ENCODE measurements at regions not wholly inside any gene's neighbourhood (a gene's known extent, or its start where the extent isn't known, plus 50 kb on each side); places are given as distances from the start of the nearest gene placed in this dataset.

- Histone ChIP-seq H3K4me1 (ENCODE audit: control insufficient read depth in 2 of 2, insufficient read depth in 2 of 2, low read length in 1 of 2) (no peaks in the 10 kb centered on the region), H3K9me3 (ENCODE audit: control insufficient read depth in 2 of 2, insufficient read depth in 1 of 2, low read depth in 1 of 2, low read length in 1 of 2) (no peaks in the 10 kb centered on the region), H3K4me3 (ENCODE audit: low read depth in 1 of 2, low read length in 2 of 2) (no peak overlapping the region), H3K27me3 (ENCODE audit: control insufficient read depth in 1 of 2, insufficient read depth in 2 of 2, low read length in 2 of 2) (no peaks in the 10 kb centered on the region), H3K27ac (ENCODE audit: low read depth in 2 of 2, low read length in 1 of 2) (no peak overlapping the region), H3K36me3 (ENCODE audit: control insufficient read depth in 2 of 2, insufficient read depth in 2 of 2, low read length in 1 of 2) (no peaks in the 10 kb centered on the region)
Observed at GRCh38 chr12:46884362-46884761, 58.6 kb upstream of the SLC38A4 start.

DNA sequence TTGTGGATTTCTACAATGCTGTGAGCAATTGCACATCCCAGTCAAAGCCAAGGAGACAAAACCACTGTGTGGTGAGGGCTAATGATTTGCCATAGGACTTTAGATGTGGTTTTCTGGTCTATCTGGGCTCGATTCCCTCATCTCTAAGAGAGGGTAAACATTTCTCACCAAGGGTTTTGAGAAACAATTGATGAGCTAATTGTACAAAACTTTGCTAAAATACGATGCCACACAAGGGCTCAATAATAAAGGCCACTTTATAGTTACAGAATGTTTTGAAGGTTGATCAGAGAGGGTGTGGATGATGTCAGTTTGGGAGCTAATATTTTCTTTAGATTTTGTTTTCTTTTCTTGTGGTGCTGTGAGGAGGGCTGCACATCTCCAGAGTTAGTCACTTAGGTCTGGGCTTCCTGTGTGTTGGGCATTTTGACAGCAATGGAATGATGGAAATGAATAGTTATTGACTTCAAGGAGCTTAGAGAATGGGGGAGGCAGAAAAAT, 60.8 kb upstream of the SLC38A4 start:
- 48 to 71% methylated on average over 2 of the region's 2 CpGs for WGBS, 2 donors
- Histone ChIP-seq H3K4me3 (ENCODE audit: low read depth in 1 of 2, low read length in 2 of 2) (no peak overlapping the region), H3K9me3 (ENCODE audit: control insufficient read depth in 2 of 2, insufficient read depth in 1 of 2, low read depth in 1 of 2, low read length in 1 of 2) (no peaks in the 10 kb centered on the region), H3K27ac (ENCODE audit: low read depth in 2 of 2, low read length in 1 of 2) (no peak overlapping the region), H3K4me1 (ENCODE audit: control insufficient read depth in 2 of 2, insufficient read depth in 2 of 2, low read length in 1 of 2) (no peaks in the 10 kb centered on the region), H3K36me3 (ENCODE audit: control insufficient read depth in 2 of 2, insufficient read depth in 2 of 2, low read length in 1 of 2) (no peaks in the 10 kb centered on the region), H3K27me3 (ENCODE audit: control insufficient read depth in 1 of 2, insufficient read depth in 2 of 2, low read length in 2 of 2) (no peaks in the 10 kb centered on the region)

DNA sequence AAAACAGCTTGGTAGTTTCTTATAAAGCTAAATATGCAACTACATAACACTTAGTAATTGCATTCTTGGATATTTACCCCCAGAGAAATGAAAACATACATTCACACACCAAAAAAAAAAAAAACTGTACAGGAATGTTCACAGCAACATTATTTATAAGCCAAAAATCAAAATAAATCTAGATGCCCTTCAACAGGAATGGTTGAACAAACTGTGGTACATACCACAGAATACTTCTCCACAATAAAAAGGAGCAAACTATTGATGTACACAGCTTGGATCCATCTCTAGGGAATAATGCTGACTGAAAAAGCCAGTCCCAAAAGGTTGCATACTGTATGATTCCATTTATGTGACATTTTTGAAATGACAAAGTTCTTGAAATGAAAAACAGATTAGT, 62.1 kb upstream of the SLC38A4 start:
- H3K4me3 ChIP-seq (ENCODE audit: low read depth in 1 of 2, low read length in 2 of 2), result no peak overlapping the region
- no peak overlapping the region for H3K27ac ChIP-seq (ENCODE audit: low read depth in 2 of 2, low read length in 1 of 2)
- no peaks in the 10 kb centered on the region for H3K9me3 ChIP-seq (ENCODE audit: control insufficient read depth in 2 of 2, insufficient read depth in 1 of 2, low read depth in 1 of 2, low read length in 1 of 2)
- H3K4me1 ChIP-seq (ENCODE audit: control insufficient read depth in 2 of 2, insufficient read depth in 2 of 2, low read length in 1 of 2), result no peaks in the 10 kb centered on the region
- no peaks in the 10 kb centered on the region for H3K36me3 ChIP-seq (ENCODE audit: control insufficient read depth in 2 of 2, insufficient read depth in 2 of 2, low read length in 1 of 2)
- no peaks in the 10 kb centered on the region for H3K27me3 ChIP-seq (ENCODE audit: control insufficient read depth in 1 of 2, insufficient read depth in 2 of 2, low read length in 2 of 2)

- no peaks in the 10 kb centered on the region for H3K9me3 ChIP-seq (ENCODE audit: control insufficient read depth in 2 of 2, insufficient read depth in 1 of 2, low read depth in 1 of 2, low read length in 1 of 2)
- H3K36me3 ChIP-seq (ENCODE audit: control insufficient read depth in 2 of 2, insufficient read depth in 2 of 2, low read length in 1 of 2), result no peaks in the 10 kb centered on the region
- H3K4me1 ChIP-seq (ENCODE audit: control insufficient read depth in 2 of 2, insufficient read depth in 2 of 2, low read length in 1 of 2), result no peaks in the 10 kb centered on the region
- H3K4me3 ChIP-seq (ENCODE audit: low read depth in 1 of 2, low read length in 2 of 2), result no peak overlapping the region
- no peaks in the 10 kb centered on the region for H3K27me3 ChIP-seq (ENCODE audit: control insufficient read depth in 1 of 2, insufficient read depth in 2 of 2, low read length in 2 of 2)
- no peak overlapping the region for H3K27ac ChIP-seq (ENCODE audit: low read depth in 2 of 2, low read length in 1 of 2)
- 88 to 95% methylated on average over 3 of the region's 3 CpGs for WGBS, 2 donors
Observed at GRCh38 chr12:46888568-46888967, 62.8 kb upstream of the SLC38A4 start.

- Histone ChIP-seq H3K4me1 (ENCODE audit: control insufficient read depth in 2 of 2, insufficient read depth in 2 of 2, low read length in 1 of 2) (no peaks in the 10 kb centered on the region), H3K36me3 (ENCODE audit: control insufficient read depth in 2 of 2, insufficient read depth in 2 of 2, low read length in 1 of 2) (no peaks in the 10 kb centered on the region), H3K9me3 (ENCODE audit: control insufficient read depth in 2 of 2, insufficient read depth in 1 of 2, low read depth in 1 of 2, low read length in 1 of 2) (no peaks in the 10 kb centered on the region), H3K27me3 (ENCODE audit: control insufficient read depth in 1 of 2, insufficient read depth in 2 of 2, low read length in 2 of 2) (no peaks in the 10 kb centered on the region), H3K4me3 (ENCODE audit: low read depth in 1 of 2, low read length in 2 of 2) (no peak overlapping the region), H3K27ac (ENCODE audit: low read depth in 2 of 2, low read length in 1 of 2) (no peak overlapping the region)
- WGBS, 2 donors, result 85 to 86% methylated on average over 1 of the region's 1 CpG
Observed at GRCh38 chr12:46891306-46891705, 65.5 kb upstream of the SLC38A4 start.

- Histone ChIP-seq H3K27me3 (ENCODE audit: control insufficient read depth in 1 of 2, insufficient read depth in 2 of 2, low read length in 2 of 2) (no peaks in the 10 kb centered on the region), H3K36me3 (ENCODE audit: control insufficient read depth in 2 of 2, insufficient read depth in 2 of 2, low read length in 1 of 2) (no peaks in the 10 kb centered on the region), H3K9me3 (ENCODE audit: control insufficient read depth in 2 of 2, insufficient read depth in 1 of 2, low read depth in 1 of 2, low read length in 1 of 2) (no peaks in the 10 kb centered on the region), H3K4me3 (ENCODE audit: low read depth in 1 of 2, low read length in 2 of 2) (no peak overlapping the region), H3K27ac (ENCODE audit: low read depth in 2 of 2, low read length in 1 of 2) (no peak overlapping the region), H3K4me1 (ENCODE audit: control insufficient read depth in 2 of 2, insufficient read depth in 2 of 2, low read length in 1 of 2) (no peaks in the 10 kb centered on the region)
- WGBS, 2 donors, result 86 to 87% methylated on average over 11 of the region's 11 CpGs
Observed at GRCh38 chr12:46892034-46892705, 66.4 kb upstream of the SLC38A4 start.

GRCh38 chr12:46892887-46893286, 67.1 kb upstream of the SLC38A4 start:
- 46 to 66% methylated on average over 4 of the region's 4 CpGs for WGBS, 2 donors
- Histone ChIP-seq H3K36me3 (ENCODE audit: control insufficient read depth in 2 of 2, insufficient read depth in 2 of 2, low read length in 1 of 2) (no peaks in the 10 kb centered on the region), H3K27me3 (ENCODE audit: control insufficient read depth in 1 of 2, insufficient read depth in 2 of 2, low read length in 2 of 2) (no peaks in the 10 kb centered on the region), H3K4me3 (ENCODE audit: low read depth in 1 of 2, low read length in 2 of 2) (no peak overlapping the region), H3K4me1 (ENCODE audit: control insufficient read depth in 2 of 2, insufficient read depth in 2 of 2, low read length in 1 of 2) (no peaks in the 10 kb centered on the region), H3K27ac (ENCODE audit: low read depth in 2 of 2, low read length in 1 of 2) (no peak overlapping the region), H3K9me3 (ENCODE audit: control insufficient read depth in 2 of 2, insufficient read depth in 1 of 2, low read depth in 1 of 2, low read length in 1 of 2) (no peaks in the 10 kb centered on the region)

GRCh38 chr12:46893434-46893833, 67.6 kb upstream of the SLC38A4 start:
- H3K9me3 ChIP-seq (ENCODE audit: control insufficient read depth in 2 of 2, insufficient read depth in 1 of 2, low read depth in 1 of 2, low read length in 1 of 2), result no peaks in the 10 kb centered on the region
- no peak overlapping the region for H3K27ac ChIP-seq (ENCODE audit: low read depth in 2 of 2, low read length in 1 of 2)
- no peaks in the 10 kb centered on the region for H3K4me1 ChIP-seq (ENCODE audit: control insufficient read depth in 2 of 2, insufficient read depth in 2 of 2, low read length in 1 of 2)
- WGBS, 2 donors, result 86 to 97% methylated on average over 1 of the region's 1 CpG
- no peaks in the 10 kb centered on the region for H3K27me3 ChIP-seq (ENCODE audit: control insufficient read depth in 1 of 2, insufficient read depth in 2 of 2, low read length in 2 of 2)
- H3K4me3 ChIP-seq (ENCODE audit: low read depth in 1 of 2, low read length in 2 of 2), result no peak overlapping the region
- H3K36me3 ChIP-seq (ENCODE audit: control insufficient read depth in 2 of 2, insufficient read depth in 2 of 2, low read length in 1 of 2), result no peaks in the 10 kb centered on the region

DNA sequence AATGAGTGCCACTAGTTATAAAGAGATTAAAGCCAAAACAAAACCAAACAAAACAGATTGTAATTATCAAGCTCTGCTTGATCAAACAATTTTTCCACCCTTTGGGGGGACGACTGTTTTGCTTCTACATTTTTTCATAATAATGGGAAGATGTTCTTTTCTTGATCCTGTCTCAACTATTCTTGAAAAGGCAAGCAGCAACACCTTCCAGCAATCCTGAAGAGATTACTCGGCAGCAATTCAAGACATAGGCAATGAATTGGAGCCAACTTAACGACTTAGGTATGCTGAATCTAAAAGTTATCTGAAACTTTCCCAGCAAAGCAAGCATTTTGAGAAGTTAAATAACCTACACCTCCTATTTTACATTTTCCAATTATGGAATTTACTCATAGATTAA, 69.9 kb upstream of the SLC38A4 start:
- no peak overlapping the region for H3K4me3 ChIP-seq (ENCODE audit: low read depth in 1 of 2, low read length in 2 of 2)
- no peaks in the 10 kb centered on the region for H3K27me3 ChIP-seq (ENCODE audit: control insufficient read depth in 1 of 2, insufficient read depth in 2 of 2, low read length in 2 of 2)
- no peak overlapping the region for H3K27ac ChIP-seq (ENCODE audit: low read depth in 2 of 2, low read length in 1 of 2)
- no peaks in the 10 kb centered on the region for H3K9me3 ChIP-seq (ENCODE audit: control insufficient read depth in 2 of 2, insufficient read depth in 1 of 2, low read depth in 1 of 2, low read length in 1 of 2)
- whole genome bisulfite sequencing, 2 donors, result 24 to 39% methylated on average over 3 of the region's 3 CpGs
- no peaks in the 10 kb centered on the region for H3K4me1 ChIP-seq (ENCODE audit: control insufficient read depth in 2 of 2, insufficient read depth in 2 of 2, low read length in 1 of 2)
- H3K36me3 ChIP-seq (ENCODE audit: control insufficient read depth in 2 of 2, insufficient read depth in 2 of 2, low read length in 1 of 2), result no peaks in the 10 kb centered on the region

DNA sequence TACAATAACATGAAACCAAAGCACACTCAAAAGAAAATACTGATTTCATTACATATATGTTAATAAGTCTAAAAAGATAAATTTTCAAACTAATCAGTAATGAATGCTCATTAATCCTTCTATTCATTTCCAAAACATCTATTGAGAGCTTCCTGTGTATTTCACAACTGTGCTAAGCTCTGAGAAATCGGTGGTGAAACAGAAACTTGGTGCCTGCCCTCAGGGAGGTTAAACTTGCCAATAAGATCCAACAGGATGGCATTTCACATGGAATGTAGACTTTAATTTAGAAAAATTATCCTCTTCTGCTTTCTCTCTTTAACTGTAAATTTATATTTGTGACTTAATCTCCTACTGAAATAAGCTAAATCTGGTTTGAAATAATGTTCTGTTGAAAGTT, 70.9 kb upstream of the SLC38A4 start:
- Histone ChIP-seq H3K4me1 (ENCODE audit: control insufficient read depth in 2 of 2, insufficient read depth in 2 of 2, low read length in 1 of 2) (no peaks in the 10 kb centered on the region), H3K36me3 (ENCODE audit: control insufficient read depth in 2 of 2, insufficient read depth in 2 of 2, low read length in 1 of 2) (no peaks in the 10 kb centered on the region), H3K4me3 (ENCODE audit: low read depth in 1 of 2, low read length in 2 of 2) (no peak overlapping the region), H3K27me3 (ENCODE audit: control insufficient read depth in 1 of 2, insufficient read depth in 2 of 2, low read length in 2 of 2) (no peaks in the 10 kb centered on the region), H3K9me3 (ENCODE audit: control insufficient read depth in 2 of 2, insufficient read depth in 1 of 2, low read depth in 1 of 2, low read length in 1 of 2) (no peaks in the 10 kb centered on the region), H3K27ac (ENCODE audit: low read depth in 2 of 2, low read length in 1 of 2) (no peak overlapping the region)
- 0% methylated on average over 1 of the region's 1 CpG for WGBS, 2 donors

All from esophagus (tissue), 2 donors.